ENCODE measurements at regions not wholly inside any gene's neighbourhood (a gene's known extent, or its start where the extent isn't known, plus 50 kb on each side); places are given as distances from the start of the nearest gene placed in this dataset.

- TF ChIP-seq CTCF (IDR thresholded peaks at IDR 0.05): no peak
- intact Hi-C loops (cut with DNase I): no loop called here
- no peak for DNase-seq
Measured at GRCh38 chr1:208631092-208631491, 386.9 kb upstream of the PLXNA2 start.

GRCh38 chr1:208631506-208631905 is 387.3 kb upstream of the PLXNA2 start:
- no peaks in the 10 kb centered on the region for H3K4me1 ChIP-seq
- ATAC-seq (no peak), DNase-seq (no peak)
- no peak overlapping the region for H3K4me3 ChIP-seq
- no peak for TF ChIP-seq CTCF (IDR thresholded peaks at IDR 0.05)
- H3K9me3 ChIP-seq: no peaks in the 10 kb centered on the region
- H3K36me3 ChIP-seq: no peaks in the 10 kb centered on the region
- no peak overlapping the region for H3K27ac ChIP-seq
- H3K27me3 ChIP-seq: no peaks in the 10 kb centered on the region
- intact Hi-C loops (cut with DNase I): no loop called here

More at GRCh38 chr1:208631092-208631491, 386.9 kb upstream of the PLXNA2 start:
- no peak overlapping the region for H3K4me3 ChIP-seq
- no peak for ATAC-seq
- H3K4me1 ChIP-seq: no peaks in the 10 kb centered on the region
- H3K27ac ChIP-seq: no peak overlapping the region
- no peaks in the 10 kb centered on the region for H3K36me3 ChIP-seq
- H3K9me3 ChIP-seq: no peaks in the 10 kb centered on the region
- no peaks in the 10 kb centered on the region for H3K27me3 ChIP-seq

GRCh38 chr1:208634346-208635140 is 390.4 kb upstream of the PLXNA2 start:
- Histone ChIP-seq H3K4me1 (no peaks in the 10 kb centered on the region), H3K9me3 (no peaks in the 10 kb centered on the region), H3K27me3 (no peaks in the 10 kb centered on the region), H3K36me3 (no peaks in the 10 kb centered on the region), H3K4me3 (no peak overlapping the region), H3K27ac (no peak overlapping the region)
- no peak for ATAC-seq
- no peak for DNase-seq
- TF ChIP-seq CTCF (IDR thresholded peaks at IDR 0.05): no peak
- intact Hi-C loops (cut with DNase I): no loop called here

- H3K4me3 ChIP-seq: no peak overlapping the region
- DNase-seq (no peak), ATAC-seq (no peak)
- H3K27me3 ChIP-seq: no peaks in the 10 kb centered on the region
- intact Hi-C loops (cut with DNase I): no loop called here
- H3K36me3 ChIP-seq: no peaks in the 10 kb centered on the region
- no peak for TF ChIP-seq CTCF (IDR thresholded peaks at IDR 0.05)
- no peaks in the 10 kb centered on the region for H3K9me3 ChIP-seq
- no peak overlapping the region for H3K27ac ChIP-seq
- H3K4me1 ChIP-seq: no peaks in the 10 kb centered on the region
Measured at GRCh38 chr1:208637181-208637580, 393.0 kb upstream of the PLXNA2 start.

GRCh38 chr1:208639382-208639781 is 395.2 kb upstream of the PLXNA2 start:
- ATAC-seq (no peak), DNase-seq (no peak)
- Histone ChIP-seq H3K27ac (no peak overlapping the region), H3K36me3 (no peaks in the 10 kb centered on the region), H3K4me3 (no peak overlapping the region), H3K27me3 (no peaks in the 10 kb centered on the region), H3K9me3 (no peaks in the 10 kb centered on the region), H3K4me1 (no peaks in the 10 kb centered on the region)
- TF ChIP-seq CTCF (IDR thresholded peaks at IDR 0.05): no peak
- intact Hi-C loops (cut with DNase I): no loop called here

Data from left lung (tissue), 4 donors.